ENCODE measurements at regions not wholly inside any gene's neighbourhood (a gene's known extent, or its start where the extent isn't known, plus 50 kb on each side); places are given as distances from the start of the nearest gene placed in this dataset.

- Histone ChIP-seq H3K4me3 (no peak overlapping the region), H3K4me2 (no peak overlapping the region), H3K27me3 (no peaks in the 10 kb centered on the region), H3K79me2 (no peaks in the 10 kb centered on the region), H2AFZ (no peak overlapping the region), H3K9me3 (ENCODE audit: low read depth) (no peaks in the 10 kb centered on the region), H3K36me3 (replicated peaks; ENCODE audit: insufficient read depth, low read depth) (no peaks in the 10 kb centered on the region), H3K4me1 (ENCODE audit: insufficient read depth) (no peaks in the 10 kb centered on the region), H3K9me2 (replicated peaks; ENCODE audit: insufficient read depth) (no peaks in the 10 kb centered on the region), H4K20me1 (ENCODE audit: insufficient read depth, poor library complexity, severe bottlenecking) (no peaks in the 10 kb centered on the region), H3K27ac (no peak overlapping the region)
- WGBS (ENCODE audit: low lambda C conversion rate, missing lambda C conversion rate) = 65% methylated on average over 4 of the region's 4 CpGs
- TF ChIP-seq CTCF (IDR thresholded peaks at IDR 0.05; ENCODE audit: poor library complexity) (no peak), EZH2phosphoT487 (IDR thresholded peaks at IDR 0.05; ENCODE audit: low read depth, severe bottlenecking, unreplicated experiment) (no peak), EZH2 (IDR thresholded peaks at IDR 0.05; ENCODE audit: borderline replicate concordance) (no peak)
- no peak for DNase-seq (ENCODE audit: low spot score)
These were observed 79.7 kb downstream of the MDH1 start for GRCh38 chr2:63668466-63668865.

DNA sequence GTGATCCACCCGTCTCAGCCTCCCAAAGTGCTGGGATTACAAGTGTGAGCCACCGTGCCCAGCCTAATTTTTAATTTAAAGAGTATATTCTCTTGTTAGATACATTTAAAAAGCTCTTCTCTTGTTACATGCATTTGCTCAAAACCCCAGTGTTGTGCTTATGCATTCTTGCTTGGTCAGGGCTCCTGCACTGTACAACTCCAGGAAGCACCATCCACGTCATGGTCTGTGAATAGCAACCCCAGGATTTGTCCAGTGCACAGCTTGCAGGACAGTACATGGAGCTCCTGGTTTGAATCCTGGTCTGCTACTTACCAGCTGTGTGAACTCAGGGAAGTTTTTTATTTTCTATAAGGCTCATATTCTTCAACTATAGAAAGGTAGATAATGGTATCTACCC is 80.8 kb downstream of the MDH1 start:
- Histone ChIP-seq H3K79me2 (no peaks in the 10 kb centered on the region), H3K4me2 (no peak overlapping the region)
- 95% methylated on average over 3 of the region's 3 CpGs for WGBS (ENCODE audit: low lambda C conversion rate, missing lambda C conversion rate)

DNA sequence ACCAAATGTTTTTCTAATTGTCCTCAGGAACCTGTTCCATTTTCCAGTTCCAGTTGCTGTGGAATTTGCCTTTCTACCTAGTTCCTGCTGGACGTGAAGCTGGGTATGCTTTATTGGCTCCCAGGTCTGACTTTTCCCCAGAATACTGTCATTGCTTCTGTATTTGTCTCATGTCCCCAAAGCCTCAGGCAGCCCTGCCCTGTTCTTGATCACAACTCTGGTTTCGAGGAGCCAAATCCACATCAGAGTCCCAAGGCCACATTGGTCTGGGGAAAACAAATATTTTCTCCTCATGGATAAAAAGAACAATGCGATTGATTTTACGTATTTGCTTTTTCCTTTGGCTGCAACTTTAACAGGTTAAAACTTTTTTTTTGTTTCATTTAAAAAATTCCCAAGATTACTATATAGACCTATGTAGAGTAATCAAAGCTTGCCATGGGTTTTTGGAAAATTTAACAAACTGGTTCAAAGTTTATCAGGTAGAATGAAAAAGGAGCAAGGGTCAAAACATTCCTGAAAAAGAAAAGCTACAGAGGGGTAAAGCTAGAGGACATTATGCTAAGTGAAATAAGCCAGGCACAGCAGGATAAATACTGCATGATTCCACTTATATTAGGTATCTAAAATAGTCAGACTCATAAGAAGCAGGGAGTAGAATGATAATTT is 85.2 kb downstream of the MDH1 start:
- Histone ChIP-seq H3K4me1 (ENCODE audit: insufficient read depth) (no peaks in the 10 kb centered on the region), H4K20me1 (ENCODE audit: insufficient read depth, poor library complexity, severe bottlenecking) (no peaks in the 10 kb centered on the region), H3K36me3 (replicated peaks; ENCODE audit: insufficient read depth, low read depth) (no peaks in the 10 kb centered on the region), H3K79me2 (no peaks in the 10 kb centered on the region), H3K4me2 (no peak overlapping the region), H3K27me3 (no peaks in the 10 kb centered on the region), H2AFZ (no peak overlapping the region), H3K9me2 (replicated peaks; ENCODE audit: insufficient read depth) (no peaks in the 10 kb centered on the region), H3K27ac (no peak overlapping the region), H3K9me3 (ENCODE audit: low read depth) (no peaks in the 10 kb centered on the region), H3K4me3 (no peak overlapping the region)
- no peak for DNase-seq (ENCODE audit: low spot score)
- 71% methylated on average over 4 of the region's 4 CpGs for WGBS (ENCODE audit: low lambda C conversion rate, missing lambda C conversion rate)
- TF ChIP-seq EZH2 (IDR thresholded peaks at IDR 0.05; ENCODE audit: borderline replicate concordance) (no peak), EZH2phosphoT487 (IDR thresholded peaks at IDR 0.05; ENCODE audit: low read depth, severe bottlenecking, unreplicated experiment) (no peak), CTCF (IDR thresholded peaks at IDR 0.05; ENCODE audit: poor library complexity) (no peak)

More for the DNA sequence above, 80.8 kb downstream of the MDH1 start:
- Histone ChIP-seq H3K4me3 (no peak overlapping the region), H3K27ac (no peak overlapping the region), H3K9me3 (ENCODE audit: low read depth) (no peaks in the 10 kb centered on the region), H3K36me3 (replicated peaks; ENCODE audit: insufficient read depth, low read depth) (no peaks in the 10 kb centered on the region), H2AFZ (no peak overlapping the region), H3K9me2 (replicated peaks; ENCODE audit: insufficient read depth) (no peaks in the 10 kb centered on the region), H3K27me3 (no peaks in the 10 kb centered on the region), H3K4me1 (ENCODE audit: insufficient read depth) (no peaks in the 10 kb centered on the region), H4K20me1 (ENCODE audit: insufficient read depth, poor library complexity, severe bottlenecking) (no peaks in the 10 kb centered on the region)
- DNase-seq (ENCODE audit: low spot score) = no peak
- TF ChIP-seq EZH2 (IDR thresholded peaks at IDR 0.05; ENCODE audit: borderline replicate concordance) = no peak
- no peak for TF ChIP-seq EZH2phosphoT487 (IDR thresholded peaks at IDR 0.05; ENCODE audit: low read depth, severe bottlenecking, unreplicated experiment)
- TF ChIP-seq CTCF (IDR thresholded peaks at IDR 0.05; ENCODE audit: poor library complexity) = no peak

Measured in hepatocyte (in vitro differentiated cells).